ENCODE measurements at regions not wholly inside any gene's neighbourhood (a gene's known extent, or its start where the extent isn't known, plus 50 kb on each side); places are given as distances from the start of the nearest gene placed in this dataset.

DNA sequence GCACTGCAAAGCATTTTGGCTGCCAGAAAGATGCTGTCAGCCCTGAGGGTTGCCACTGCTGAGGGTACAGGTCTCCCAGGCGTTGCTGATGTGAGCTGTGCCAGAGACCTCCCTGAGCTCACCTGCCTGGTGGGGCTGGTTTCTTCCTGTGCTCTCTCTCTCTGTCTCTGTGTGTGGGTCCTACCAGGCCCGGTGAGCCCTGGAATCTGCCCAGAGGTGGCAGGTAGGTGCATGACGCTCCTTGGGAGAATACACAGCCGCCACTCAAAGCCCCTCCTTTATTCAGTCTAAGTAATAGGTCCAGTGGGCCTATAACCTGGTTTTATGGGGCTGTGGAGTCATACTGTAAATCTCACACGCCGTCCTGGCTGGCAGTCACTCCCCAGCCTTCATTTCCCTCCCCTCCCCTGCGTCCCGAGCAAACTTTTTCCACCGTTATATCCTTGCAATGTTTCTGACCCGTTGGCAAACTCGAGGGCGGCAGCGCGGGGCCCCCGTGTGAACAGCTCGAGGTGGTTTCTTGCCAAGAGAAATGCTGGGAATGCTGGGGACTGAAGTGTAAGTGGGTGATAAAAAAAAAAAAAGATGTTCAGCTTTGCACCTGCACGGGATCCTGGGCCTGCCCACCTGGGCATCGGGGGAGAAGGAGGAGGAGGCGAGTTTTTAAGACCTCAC is 245.9 kb downstream of the CRLF2 start:
- no peak for ATAC-seq (ENCODE audit: low read depth)
- POLR2A ChIA-PET = no interaction called here

More for the DNA sequence above, 245.9 kb downstream of the CRLF2 start:
- no peaks in the 10 kb centered on the region for H3K36me3 ChIP-seq (replicated peaks in 1 of 2; ENCODE audit: control extremely low read depth in 1 of 2, control insufficient read depth in 1 of 2, extremely low read depth in 1 of 2, insufficient read depth in 2 of 2, low read length in 1 of 2)
- no peak overlapping the region for H3K4me2 ChIP-seq (replicated peaks; ENCODE audit: low read depth, low read length, poor library complexity, severe bottlenecking)
- H3K79me2 ChIP-seq (ENCODE audit: control insufficient read depth, insufficient read depth, low read length) = no peaks in the 10 kb centered on the region
- TF ChIP-seq CTCF (IDR thresholded peaks at IDR 0.05) (no peak), EZH2 (IDR thresholded peaks at IDR 0.05; ENCODE audit: borderline replicate concordance, insufficient read depth, low read depth, low read length, poor library complexity, severe bottlenecking) (no peak)
- Mint-ChIP-seq H3K4me1 (peaks cover 5% of the 10 kb centered on the region), H3K27ac (no peak overlapping the region), H3K9me3 (ENCODE audit: insufficient read depth) (no peaks in the 10 kb centered on the region), H3K27me3 (peaks cover 3% of the 10 kb centered on the region), H3K4me3 (no peak overlapping the region)
- intact Hi-C loops (cut with micrococcal nuclease) = no loop called here
- no peak overlapping the region for H3K27ac ChIP-seq (ENCODE audit: low read length in 2 of 2)
- no peaks in the 10 kb centered on the region for H4K20me1 ChIP-seq (ENCODE audit: control insufficient read depth, insufficient read depth, low read length, poor library complexity, severe bottlenecking)
- H3K9me3 ChIP-seq (ENCODE audit: control extremely low read depth in 1 of 3, control insufficient read depth in 2 of 3, insufficient read depth in 1 of 3, low read length in 2 of 3) = peaks cover 0 to 10% (median 0%) of the 10 kb centered on the region in 3 donors
- WGBS (ENCODE audit: insufficient coverage) = 89% methylated on average over 11 of the region's 19 CpGs
- H3K27me3 ChIP-seq (replicated peaks in 1 of 4; ENCODE audit: control extremely low read depth in 1 of 4, control insufficient read depth in 3 of 4, insufficient read depth in 4 of 4, low read length in 3 of 4) = no peaks in the 10 kb centered on the region
- H3K9ac ChIP-seq (ENCODE audit: low read length) = no peak overlapping the region
- CTCF ChIA-PET = no interaction called here
- no peak overlapping the region for H3K4me3 ChIP-seq (ENCODE audit: control extremely low read depth in 1 of 5, extremely low read depth in 1 of 5, insufficient read depth in 1 of 5, low read depth in 2 of 5, low read length in 4 of 5)
- no peak overlapping the region for H2AFZ ChIP-seq (ENCODE audit: insufficient read depth, low read depth, low read length, poor library complexity, severe bottlenecking)
- no peaks in the 10 kb centered on the region for H3K4me1 ChIP-seq (ENCODE audit: control insufficient read depth in 2 of 2, insufficient read depth in 2 of 2, low read length in 2 of 2)
- no peak for DNase-seq
